ENCODE measurements at regions not wholly inside any gene's neighbourhood (a gene's known extent, or its start where the extent isn't known, plus 50 kb on each side); places are given as distances from the start of the nearest gene placed in this dataset.

DNA sequence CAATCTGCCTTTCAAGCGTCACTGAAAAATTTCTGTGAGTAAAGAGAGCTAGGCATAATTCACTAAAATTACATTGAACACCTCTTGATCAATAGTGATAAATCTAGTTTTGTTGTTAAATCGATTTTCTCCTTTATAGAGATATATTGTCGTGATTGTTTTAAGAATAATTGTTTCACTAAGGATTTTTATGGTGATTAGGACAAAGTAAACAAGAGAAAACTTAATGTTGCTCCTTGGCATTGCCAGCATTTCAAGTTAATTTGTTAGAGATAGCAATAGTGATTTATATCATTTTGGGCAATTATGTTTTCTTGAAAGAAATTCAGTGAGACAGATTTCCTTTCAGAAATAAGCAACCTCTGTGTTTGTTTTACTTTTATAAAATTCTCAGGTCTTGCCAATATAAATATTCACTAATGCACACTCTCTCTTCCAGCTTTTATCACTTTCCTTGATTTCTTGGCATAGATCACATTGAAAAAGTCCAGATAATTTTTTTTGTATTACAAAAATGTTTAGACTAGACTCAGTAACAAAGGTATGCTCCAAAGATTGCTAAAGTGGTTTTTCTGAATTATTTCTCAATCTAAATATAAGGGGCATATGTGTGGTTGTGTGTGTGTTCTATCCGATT is 538.7 kb downstream of the TFEC start:
- H3K4me1 Mint-ChIP-seq, result peaks cover 15% of the 10 kb centered on the region
- TF ChIP-seq, protein P1, sequence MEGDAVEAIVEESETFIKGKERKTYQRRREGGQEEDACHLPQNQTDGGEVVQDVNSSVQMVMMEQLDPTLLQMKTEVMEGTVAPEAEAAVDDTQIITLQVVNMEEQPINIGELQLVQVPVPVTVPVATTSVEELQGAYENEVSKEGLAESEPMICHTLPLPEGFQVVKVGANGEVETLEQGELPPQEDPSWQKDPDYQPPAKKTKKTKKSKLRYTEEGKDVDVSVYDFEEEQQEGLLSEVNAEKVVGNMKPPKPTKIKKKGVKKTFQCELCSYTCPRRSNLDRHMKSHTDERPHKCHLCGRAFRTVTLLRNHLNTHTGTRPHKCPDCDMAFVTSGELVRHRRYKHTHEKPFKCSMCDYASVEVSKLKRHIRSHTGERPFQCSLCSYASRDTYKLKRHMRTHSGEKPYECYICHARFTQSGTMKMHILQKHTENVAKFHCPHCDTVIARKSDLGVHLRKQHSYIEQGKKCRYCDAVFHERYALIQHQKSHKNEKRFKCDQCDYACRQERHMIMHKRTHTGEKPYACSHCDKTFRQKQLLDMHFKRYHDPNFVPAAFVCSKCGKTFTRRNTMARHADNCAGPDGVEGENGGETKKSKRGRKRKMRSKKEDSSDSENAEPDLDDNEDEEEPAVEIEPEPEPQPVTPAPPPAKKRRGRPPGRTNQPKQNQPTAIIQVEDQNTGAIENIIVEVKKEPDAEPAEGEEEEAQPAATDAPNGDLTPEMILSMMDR (IDR thresholded peaks at IDR 0.05), result no peak
- no peaks in the 10 kb centered on the region for H3K9me3 Mint-ChIP-seq
- DNase-seq, result no peak
- no peaks in the 10 kb centered on the region for H3K27me3 Mint-ChIP-seq (ENCODE audit: low read depth, poor library complexity)
- H3K36me3 Mint-ChIP-seq (ENCODE audit: low read depth), result no peaks in the 10 kb centered on the region
- no peak overlapping the region for H3K4me3 Mint-ChIP-seq
- no peak overlapping the region for H3K27ac Mint-ChIP-seq

DNA sequence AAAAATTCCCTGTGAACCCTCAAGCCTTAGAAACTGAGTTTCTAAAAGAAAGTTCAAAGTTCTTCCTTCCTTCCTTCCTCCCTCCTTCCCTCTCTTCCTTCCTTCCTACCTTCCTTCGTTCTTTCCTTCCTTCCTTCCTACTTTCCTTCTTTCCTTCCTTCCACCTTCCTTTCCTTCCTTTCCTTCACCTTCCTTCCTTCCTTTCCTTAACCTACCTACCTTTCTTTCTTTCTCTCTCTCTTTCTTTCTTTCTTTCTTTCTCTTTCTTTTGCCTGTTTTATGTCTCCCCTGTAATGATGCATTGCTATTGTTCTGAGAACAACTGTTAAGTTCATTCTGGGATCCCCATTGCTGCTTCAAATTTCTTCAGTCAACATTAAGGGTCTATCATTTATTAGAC is 551.1 kb downstream of the TFEC start:
- Mint-ChIP-seq H3K9me3 (no peaks in the 10 kb centered on the region), H3K36me3 (ENCODE audit: low read depth) (no peaks in the 10 kb centered on the region), H3K27me3 (ENCODE audit: low read depth, poor library complexity) (peaks cover 8% of the 10 kb centered on the region), H3K4me3 (no peak overlapping the region), H3K4me1 (peaks cover 14% of the 10 kb centered on the region), H3K27ac (no peak overlapping the region)
- TF ChIP-seq, protein P1 (IDR thresholded peaks at IDR 0.05), result no peak
- DNase-seq, result no peak

DNA sequence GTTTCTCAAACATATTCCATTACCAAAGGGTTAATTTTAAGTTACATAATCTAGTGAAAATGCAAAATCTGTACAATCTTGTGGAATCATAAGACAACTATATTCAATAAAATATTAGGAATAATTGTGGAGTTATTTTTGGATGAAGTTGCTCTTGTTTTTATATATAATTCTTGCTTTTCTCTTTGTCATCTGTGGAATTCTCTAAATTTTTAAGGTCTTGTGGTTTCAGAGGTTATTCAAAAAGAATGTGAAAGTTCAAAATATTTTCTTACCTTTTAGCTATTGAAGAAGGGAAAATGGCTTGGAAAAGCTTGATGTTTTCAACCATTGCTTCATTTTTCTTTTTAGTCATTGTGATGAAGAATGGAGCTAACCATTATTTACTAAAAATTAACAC is 552.1 kb downstream of the TFEC start:
- Mint-ChIP-seq H3K4me1 (peaks cover 14% of the 10 kb centered on the region), H3K4me3 (no peak overlapping the region), H3K9me3 (no peaks in the 10 kb centered on the region), H3K36me3 (ENCODE audit: low read depth) (no peaks in the 10 kb centered on the region), H3K27ac (no peak overlapping the region), H3K27me3 (ENCODE audit: low read depth, poor library complexity) (peaks cover 11% of the 10 kb centered on the region)
- TF ChIP-seq, protein P1 (IDR thresholded peaks at IDR 0.05), result no peak
- no peak for DNase-seq

DNA sequence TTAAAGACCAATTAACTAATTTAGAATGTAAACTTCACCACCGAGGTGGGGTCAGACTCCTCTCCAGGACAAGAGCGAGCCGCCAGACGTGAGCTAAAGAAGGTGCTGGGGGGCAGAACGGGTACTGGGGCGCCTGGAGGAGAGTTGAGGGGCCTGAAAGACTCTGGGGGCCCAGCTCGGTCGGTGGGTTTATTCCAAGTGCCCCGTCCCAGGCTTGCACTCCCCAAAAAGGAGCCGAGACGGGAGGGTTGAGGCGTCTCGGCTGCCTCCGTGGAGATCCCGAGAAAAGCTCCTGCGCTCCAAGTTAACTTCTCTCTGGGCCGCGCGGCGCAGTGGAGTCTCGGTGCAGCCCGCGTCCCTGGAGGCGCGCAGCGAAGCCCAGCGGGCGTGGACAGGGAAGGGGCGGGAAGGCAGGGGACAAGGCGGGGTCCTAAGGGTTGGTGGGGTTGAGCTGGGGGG is 553.3 kb downstream of the TFEC start:
- peak; percentile 74 for DNase-seq
- Mint-ChIP-seq H3K36me3 (ENCODE audit: low read depth) (no peaks in the 10 kb centered on the region), H3K27ac (no peak overlapping the region), H3K4me3 (peak overlapping the region; percentile 86), H3K9me3 (no peaks in the 10 kb centered on the region), H3K27me3 (ENCODE audit: low read depth, poor library complexity) (peaks cover 11% of the 10 kb centered on the region), H3K4me1 (peaks cover 14% of the 10 kb centered on the region)
- TF ChIP-seq, protein P1 (IDR thresholded peaks at IDR 0.05), result no peak

DNA sequence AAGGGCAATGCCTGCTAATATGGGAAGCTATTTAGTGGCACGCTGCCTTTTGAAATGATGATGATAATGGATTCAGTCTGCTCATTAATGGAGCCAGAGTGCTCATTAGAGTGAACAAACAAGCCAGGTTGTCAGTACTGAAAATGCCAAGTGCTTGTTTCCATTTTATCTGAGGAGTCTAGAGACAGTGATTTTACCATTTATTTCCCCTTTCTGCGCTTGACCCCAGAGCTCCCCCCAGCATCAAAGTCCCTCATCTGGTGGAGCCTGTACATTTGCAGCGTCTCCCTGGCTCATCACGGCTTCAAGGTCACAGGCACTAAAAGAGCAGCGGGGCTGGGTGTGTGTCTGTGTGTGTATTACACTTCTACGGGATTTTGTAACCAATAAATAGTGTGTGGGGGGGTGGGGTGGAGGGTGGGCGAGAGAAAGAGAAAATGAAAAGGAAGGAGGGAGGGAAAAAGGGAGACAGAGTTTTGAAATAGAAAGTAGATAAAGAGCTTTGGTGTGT is 553.8 kb downstream of the TFEC start:
- DNase-seq, result peak; percentile 28
- Mint-ChIP-seq H3K4me3 (peak overlapping the region; percentile 86), H3K36me3 (ENCODE audit: low read depth) (no peaks in the 10 kb centered on the region), H3K4me1 (peaks cover 14% of the 10 kb centered on the region), H3K27ac (no peak overlapping the region), H3K27me3 (ENCODE audit: low read depth, poor library complexity) (peaks cover 11% of the 10 kb centered on the region), H3K9me3 (no peaks in the 10 kb centered on the region)
- TF ChIP-seq, protein P1 (IDR thresholded peaks at IDR 0.05), result no peak

Measured in nephron progenitor cell (in vitro differentiated cells).